GM21786 (cell line): ENCODE measurements at regions not wholly inside any gene's neighbourhood (a gene's known extent, or its start where the extent isn't known, plus 50 kb on each side); places are given as distances from the start of the nearest gene placed in this dataset.

ENCODE experiments used
- ATAC-seq: cut with Tn5 transposase; IDR thresholded peaks from one replicate; pipeline ENCODE4 v1.9.1; 2021; ENCODE audit not compliant: unreplicated experiment

GRCh38 chr11:120061036-120061760, 76.7 kb downstream of the TRIM29 start:
- no peak for ATAC-seq

- ATAC-seq: no peak
Measured at GRCh38 chr11:120060512-120060911, 77.4 kb downstream of the TRIM29 start.

GRCh38 chr11:120058931-120059330, 79.0 kb downstream of the TRIM29 start:
- ATAC-seq: no peak

GRCh38 chr11:120057595-120058581, 80.0 kb downstream of the TRIM29 start:
- ATAC-seq: no peak

GRCh38 chr11:120057028-120057330, 80.9 kb downstream of the TRIM29 start:
- no peak for ATAC-seq

- ATAC-seq: no peak
Measured at GRCh38 chr11:120056301-120057027, 81.4 kb downstream of the TRIM29 start.

- no peak for ATAC-seq
Measured at GRCh38 chr11:120055646-120056045, 82.3 kb downstream of the TRIM29 start.

- ATAC-seq: no peak
Measured at GRCh38 chr11:120054753-120055045, 83.2 kb downstream of the TRIM29 start.

- ATAC-seq: no peak
Measured at GRCh38 chr11:120054016-120054752, 83.7 kb downstream of the TRIM29 start.

GRCh38 chr11:120052196-120052775, 85.6 kb downstream of the TRIM29 start:
- no peak for ATAC-seq

GRCh38 chr11:120044011-120044675, 93.8 kb downstream of the TRIM29 start:
- no peak for ATAC-seq

- ATAC-seq: no peak
Measured at GRCh38 chr11:120043328-120043945, 94.5 kb downstream of the TRIM29 start.

GRCh38 chr11:120041625-120042024, 96.3 kb downstream of the TRIM29 start:
- no peak for ATAC-seq

GRCh38 chr11:120040151-120040840, 97.6 kb downstream of the TRIM29 start:
- no peak for ATAC-seq

- ATAC-seq: no peak
Measured at GRCh38 chr11:120039039-120039438, 98.9 kb downstream of the TRIM29 start.

- ATAC-seq: no peak
Measured at GRCh38 chr11:120037111-120037510, 100.8 kb downstream of the TRIM29 start.

GRCh38 chr11:120035756-120036155, 102.2 kb downstream of the TRIM29 start:
- no peak for ATAC-seq

- no peak for ATAC-seq
Measured at GRCh38 chr11:120034881-120035630, 102.9 kb downstream of the TRIM29 start.
